MM.1S (cell line): ENCODE measurements at regions not wholly inside any gene's neighbourhood (a gene's known extent, or its start where the extent isn't known, plus 50 kb on each side); places are given as distances from the start of the nearest gene placed in this dataset.

Experiments
- DNase-seq: peaks from one replicate; pipeline ENCODE4 v3.0.0-alpha.2; 2015
- H2AFZ ChIP-seq: fragments of 300-600 bp; sonication (generic); 2 replicates; pipeline ENCODE4 v1.6.0; 2016; ENCODE audit warnings: antibody characterized with exemption, low read length
- H3F3A ChIP-seq: fragments of 300-600 bp; sonication (generic); 2 replicates; pipeline ENCODE4 v1.6.1; 2016; ENCODE audit warnings: mild to moderate bottlenecking, antibody characterized with exemption, low read length, moderate library complexity, mixed read lengths; ENCODE audit not compliant: insufficient read depth
- H3K27ac ChIP-seq: fragments of 300-600 bp; sonication (generic); 2 replicates; pipeline ENCODE4 v1.5.1; 2016; ENCODE audit warnings: mild to moderate bottlenecking, low read length
- H3K27me3 ChIP-seq: fragments of 300-600 bp; sonication (generic); replicated peaks from 2 replicates; pipeline ENCODE4 v1.6.0; 2016; ENCODE audit warnings: low read length; ENCODE audit not compliant: insufficient read depth
- H3K36me3 ChIP-seq: fragments of 300-600 bp; sonication (generic); replicated peaks from 2 replicates; pipeline ENCODE4 v1.6.1; 2016; ENCODE audit warnings: mild to moderate bottlenecking, low read length, mixed read lengths; ENCODE audit not compliant: insufficient read depth
- H3K4me1 ChIP-seq: fragments of 300-600 bp; sonication (generic); 2 replicates; pipeline ENCODE4 v1.6.1; 2016; ENCODE audit warnings: low read length, mixed read lengths
- H3K4me2 ChIP-seq: fragments of 300-600 bp; sonication (generic); 2 replicates; pipeline ENCODE4 v1.6.0; 2016; ENCODE audit warnings: low read depth, low read length
- H3K4me3 ChIP-seq: fragments of 300-600 bp; sonication (generic); 2 replicates; pipeline ENCODE4 v1.5.1; 2016; ENCODE audit warnings: low read length, mixed read lengths
- H3K79me2 ChIP-seq: fragments of 300-600 bp; sonication (generic); 2 replicates; pipeline ENCODE4 v1.6.1; 2016; ENCODE audit warnings: mixed run types, low read length, mixed read lengths
- H3K9ac ChIP-seq: fragments of 300-600 bp; sonication (generic); 2 replicates; pipeline ENCODE4 v1.6.1; 2016; ENCODE audit warnings: low read length, mixed read lengths
- H3K9me2 ChIP-seq: fragments of 300-600 bp; sonication (generic); replicated peaks from 2 replicates; pipeline ENCODE4 v1.6.1; 2016; ENCODE audit warnings: mild to moderate bottlenecking, low read length, mixed read lengths; ENCODE audit not compliant: insufficient read depth
- H3K9me3 ChIP-seq: fragments of 300-600 bp; sonication (generic); replicated peaks from 2 replicates; pipeline ENCODE4 v1.6.1; 2016; ENCODE audit warnings: mild to moderate bottlenecking, low read length, mixed read lengths; ENCODE audit not compliant: insufficient read depth
- H4K20me1 ChIP-seq: fragments of 300-600 bp; sonication (generic); 2 replicates; pipeline ENCODE4 v1.6.1; 2016; ENCODE audit warnings: mild to moderate bottlenecking, low read length, moderate library complexity, mixed read lengths; ENCODE audit not compliant: insufficient read depth
- EZH2 ChIP-seq: fragments of 300-600 bp; sonication (generic); optimal IDR thresholded peaks from 2 replicates; pipeline ENCODE3; 2017; ENCODE audit warnings: low read depth, mild to moderate bottlenecking, antibody characterized with exemption, low read length, mixed read lengths
- EZH2phosphoT487 ChIP-seq: fragments of 300-600 bp; sonication (generic); IDR thresholded peaks from 2 replicates; pipeline ENCODE4 v1.6.1; 2018; ENCODE audit warnings: antibody characterized with exemption, low read length
- TF ChIP-seq, protein P1 (sequence below): fragments of 300-600 bp; sonication (generic); IDR thresholded peaks from 2 replicates; pipeline ENCODE4 v1.5.1; 2016; ENCODE audit warnings: antibody characterized with exemption, low read length, mixed read lengths

DNA sequence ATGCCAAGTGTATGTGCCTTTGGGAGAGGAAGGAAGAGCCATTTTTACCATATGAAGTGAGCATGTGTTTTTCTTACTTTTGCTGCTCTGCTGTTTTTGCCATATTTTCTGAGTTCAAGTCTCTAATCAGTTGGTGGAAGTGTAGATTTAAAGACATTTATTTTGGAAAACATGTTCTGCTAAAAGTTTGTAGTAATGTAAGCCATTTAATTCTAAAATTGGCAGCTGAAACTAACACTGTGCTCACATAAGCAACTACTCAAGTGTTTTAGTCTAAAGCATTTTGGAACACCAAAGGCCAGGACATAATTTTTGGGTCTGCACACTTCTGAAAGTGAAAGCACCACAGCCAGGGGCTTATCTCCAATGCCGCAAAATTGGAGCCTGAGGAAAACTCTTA, 363.4 kb upstream of the ZNF608 start:
- H3K27ac ChIP-seq, result no peak overlapping the region
- no peaks in the 10 kb centered on the region for H3K79me2 ChIP-seq
- no peaks in the 10 kb centered on the region for H3K9me2 ChIP-seq
- no peaks in the 10 kb centered on the region for H4K20me1 ChIP-seq
- no peak for DNase-seq
- H3K27me3 ChIP-seq, result no peaks in the 10 kb centered on the region
- no peak overlapping the region for H3K4me3 ChIP-seq
- H3K36me3 ChIP-seq, result no peaks in the 10 kb centered on the region
- no peak overlapping the region for H3K4me2 ChIP-seq
- H3F3A ChIP-seq, result no peaks in the 10 kb centered on the region
- H3K4me1 ChIP-seq, result 0 out of 2 replicates have a peak, but pooled peaks cover 4% of the 10 kb centered on the region
- no peaks in the 10 kb centered on the region for H3K9me3 ChIP-seq
- no peak overlapping the region for H3K9ac ChIP-seq
- TF ChIP-seq EZH2phosphoT487, result no peak
- no peak for TF ChIP-seq EZH2
- TF ChIP-seq, protein P1, sequence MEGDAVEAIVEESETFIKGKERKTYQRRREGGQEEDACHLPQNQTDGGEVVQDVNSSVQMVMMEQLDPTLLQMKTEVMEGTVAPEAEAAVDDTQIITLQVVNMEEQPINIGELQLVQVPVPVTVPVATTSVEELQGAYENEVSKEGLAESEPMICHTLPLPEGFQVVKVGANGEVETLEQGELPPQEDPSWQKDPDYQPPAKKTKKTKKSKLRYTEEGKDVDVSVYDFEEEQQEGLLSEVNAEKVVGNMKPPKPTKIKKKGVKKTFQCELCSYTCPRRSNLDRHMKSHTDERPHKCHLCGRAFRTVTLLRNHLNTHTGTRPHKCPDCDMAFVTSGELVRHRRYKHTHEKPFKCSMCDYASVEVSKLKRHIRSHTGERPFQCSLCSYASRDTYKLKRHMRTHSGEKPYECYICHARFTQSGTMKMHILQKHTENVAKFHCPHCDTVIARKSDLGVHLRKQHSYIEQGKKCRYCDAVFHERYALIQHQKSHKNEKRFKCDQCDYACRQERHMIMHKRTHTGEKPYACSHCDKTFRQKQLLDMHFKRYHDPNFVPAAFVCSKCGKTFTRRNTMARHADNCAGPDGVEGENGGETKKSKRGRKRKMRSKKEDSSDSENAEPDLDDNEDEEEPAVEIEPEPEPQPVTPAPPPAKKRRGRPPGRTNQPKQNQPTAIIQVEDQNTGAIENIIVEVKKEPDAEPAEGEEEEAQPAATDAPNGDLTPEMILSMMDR, result no peak
- no peak overlapping the region for H2AFZ ChIP-seq

DNA sequence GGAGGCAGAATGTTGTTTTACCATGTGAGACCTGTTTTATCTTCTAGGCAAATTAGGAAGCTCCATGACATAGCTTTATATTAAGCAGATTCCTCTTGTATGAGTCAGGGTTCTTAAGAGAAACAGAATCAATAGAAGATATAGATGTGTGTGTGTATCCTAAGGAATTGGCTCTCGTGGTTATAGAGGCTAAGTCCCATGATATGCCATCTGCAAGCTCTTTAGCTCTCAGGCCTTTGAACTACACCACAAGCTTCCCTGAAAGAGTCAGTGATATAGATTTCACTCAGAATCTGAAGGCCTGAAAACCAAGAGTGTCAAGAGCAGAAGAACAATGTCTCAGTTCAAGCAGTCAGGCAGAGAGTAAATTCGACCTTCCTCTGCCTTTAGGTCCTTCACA, 365.8 kb upstream of the ZNF608 start:
- Histone ChIP-seq H3K36me3 (no peaks in the 10 kb centered on the region), H4K20me1 (no peaks in the 10 kb centered on the region), H3K9ac (no peak overlapping the region), H3K27me3 (no peaks in the 10 kb centered on the region), H3K27ac (no peak overlapping the region), H3K4me2 (no peak overlapping the region), H3K79me2 (no peaks in the 10 kb centered on the region), H2AFZ (no peak overlapping the region), H3K4me1 (0 out of 2 replicates have a peak, but pooled peaks cover 4% of the 10 kb centered on the region), H3K9me3 (no peaks in the 10 kb centered on the region), H3F3A (no peaks in the 10 kb centered on the region), H3K4me3 (no peak overlapping the region), H3K9me2 (no peaks in the 10 kb centered on the region)
- no peak for DNase-seq
- TF ChIP-seq EZH2, result no peak
- TF ChIP-seq, protein P1, result no peak

DNA sequence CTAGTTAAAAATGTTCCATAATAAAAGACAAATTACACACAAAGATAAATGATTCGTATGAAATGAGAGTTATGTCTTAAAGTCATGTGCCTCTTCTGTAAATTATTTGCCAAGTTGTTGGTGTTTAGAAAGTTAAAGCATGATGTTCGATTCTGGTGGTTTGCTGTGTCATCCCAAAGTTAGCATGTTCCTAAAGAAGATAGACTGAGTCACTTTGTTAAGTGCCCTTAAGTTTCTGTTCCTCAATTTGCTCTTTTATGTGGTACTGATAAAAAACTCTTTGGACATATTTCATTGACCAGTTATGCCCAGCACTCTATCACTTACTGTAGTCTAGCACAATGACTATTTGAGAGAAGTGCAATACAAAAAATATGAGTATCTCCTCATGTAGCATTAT, 366.9 kb upstream of the ZNF608 start:
- H3K27ac ChIP-seq, result no peak overlapping the region
- TF ChIP-seq EZH2 (no peak), EZH2phosphoT487 (no peak)
- TF ChIP-seq, protein P1, result no peak
- no peaks in the 10 kb centered on the region for H3K9me2 ChIP-seq
- no peaks in the 10 kb centered on the region for H3F3A ChIP-seq
- H3K27me3 ChIP-seq, result no peaks in the 10 kb centered on the region
- 0 out of 2 replicates have a peak overlapping the region, but pooled peaks have one; percentile 4 for H3K4me2 ChIP-seq
- H3K79me2 ChIP-seq, result no peaks in the 10 kb centered on the region
- no peak overlapping the region for H3K9ac ChIP-seq
- no peak overlapping the region for H2AFZ ChIP-seq
- no peaks in the 10 kb centered on the region for H3K9me3 ChIP-seq
- 0 out of 2 replicates have a peak, but pooled peaks cover 4% of the 10 kb centered on the region for H3K4me1 ChIP-seq
- no peaks in the 10 kb centered on the region for H4K20me1 ChIP-seq
- no peaks in the 10 kb centered on the region for H3K36me3 ChIP-seq
- peak; percentile 19 for DNase-seq
- no peak overlapping the region for H3K4me3 ChIP-seq

DNA sequence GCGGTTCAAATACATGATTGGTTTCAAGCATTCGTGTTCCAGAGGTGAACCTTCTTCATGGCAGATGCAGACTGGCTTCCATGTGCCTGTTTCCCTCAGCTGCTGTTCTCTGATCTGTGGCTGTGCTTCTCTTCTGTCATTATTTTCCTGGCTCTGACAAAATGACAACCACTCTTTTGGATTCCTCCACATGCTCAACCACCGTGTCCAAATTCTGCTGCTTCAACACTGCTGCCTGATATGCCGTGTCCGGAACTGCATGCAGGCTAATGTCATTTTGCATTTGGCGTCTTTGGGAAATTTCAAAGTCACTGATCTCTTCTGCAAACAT, 368.7 kb upstream of the ZNF608 start:
- Histone ChIP-seq H3F3A (no peaks in the 10 kb centered on the region), H3K4me2 (no peak overlapping the region), H3K9ac (no peak overlapping the region), H3K36me3 (no peaks in the 10 kb centered on the region), H3K9me2 (no peaks in the 10 kb centered on the region), H2AFZ (no peak overlapping the region), H3K4me3 (no peak overlapping the region), H3K27me3 (no peaks in the 10 kb centered on the region), H4K20me1 (no peaks in the 10 kb centered on the region), H3K27ac (no peak overlapping the region), H3K9me3 (no peaks in the 10 kb centered on the region), H3K79me2 (no peaks in the 10 kb centered on the region), H3K4me1 (0 out of 2 replicates have a peak, but pooled peaks cover 4% of the 10 kb centered on the region)
- TF ChIP-seq EZH2phosphoT487 (no peak), EZH2 (no peak)
- TF ChIP-seq, protein P1, result no peak
- DNase-seq, result no peak
